ENCODE measurements at regions not wholly inside any gene's neighbourhood (a gene's known extent, or its start where the extent isn't known, plus 50 kb on each side); places are given as distances from the start of the nearest gene placed in this dataset.
"Not testable (repeated sequence)": the region's sequence is repeated elsewhere in the genome, so short reads cannot be mapped to it uniquely, and the experiment has no call there.

GRCh38 chr11:57885298-57886050 lies 123.9 kb downstream of the CTNND1 start:
- Histone ChIP-seq H3K27me3 (ENCODE audit: control insufficient read depth, insufficient read depth, low read length) (no peaks in the 10 kb centered on the region), H3K4me3 (ENCODE audit: low read depth, low read length) (no peak overlapping the region), H3K36me3 (ENCODE audit: control insufficient read depth, insufficient read depth, low read length) (no peaks in the 10 kb centered on the region)
- no peak for TF ChIP-seq CTCF (IDR thresholded peaks at IDR 0.05; ENCODE audit: insufficient read depth, low read length, poor library complexity, severe bottlenecking)
- DNase-seq (ENCODE audit: low read depth): no peak

- DNase-seq (ENCODE audit: low read depth): no peak
- Histone ChIP-seq H3K27me3 (ENCODE audit: control insufficient read depth, insufficient read depth, low read length) (no peaks in the 10 kb centered on the region), H3K4me3 (ENCODE audit: low read depth, low read length) (no peak overlapping the region), H3K36me3 (ENCODE audit: control insufficient read depth, insufficient read depth, low read length) (no peaks in the 10 kb centered on the region)
- no peak for TF ChIP-seq CTCF (IDR thresholded peaks at IDR 0.05; ENCODE audit: insufficient read depth, low read length, poor library complexity, severe bottlenecking)
Measured at GRCh38 chr11:57888386-57888785, 126.8 kb downstream of the CTNND1 start.

- Histone ChIP-seq H3K4me3 (ENCODE audit: low read depth, low read length) (no peak overlapping the region), H3K27me3 (ENCODE audit: control insufficient read depth, insufficient read depth, low read length) (no peaks in the 10 kb centered on the region), H3K36me3 (ENCODE audit: control insufficient read depth, insufficient read depth, low read length) (no peaks in the 10 kb centered on the region)
- no peak for TF ChIP-seq CTCF (IDR thresholded peaks at IDR 0.05; ENCODE audit: insufficient read depth, low read length, poor library complexity, severe bottlenecking)
- DNase-seq (ENCODE audit: low read depth): no peak
Measured at GRCh38 chr11:57890521-57890920, 128.9 kb downstream of the CTNND1 start.

- H3K4me3 ChIP-seq (ENCODE audit: low read depth, low read length); H3K36me3 ChIP-seq (ENCODE audit: control insufficient read depth, insufficient read depth, low read length); DNase-seq (ENCODE audit: low read depth); H3K27me3 ChIP-seq (ENCODE audit: control insufficient read depth, insufficient read depth, low read length): not testable (repeated sequence)
Measured at GRCh38 chr11:57893200-57893599, 130.5 kb upstream of the OR9Q1 start.

- no peaks in the 10 kb centered on the region for H3K36me3 ChIP-seq (ENCODE audit: control insufficient read depth, insufficient read depth, low read length)
- TF ChIP-seq CTCF (IDR thresholded peaks at IDR 0.05; ENCODE audit: insufficient read depth, low read length, poor library complexity, severe bottlenecking): no peak
- no peaks in the 10 kb centered on the region for H3K27me3 ChIP-seq (ENCODE audit: control insufficient read depth, insufficient read depth, low read length)
- H3K4me3 ChIP-seq (ENCODE audit: low read depth, low read length): no peak overlapping the region
- no peak for DNase-seq (ENCODE audit: low read depth)
Measured at GRCh38 chr11:57896361-57897145, 127.1 kb upstream of the OR9Q1 start.

GRCh38 chr11:57899378-57899777 lies 124.3 kb upstream of the OR9Q1 start:
- no peak for DNase-seq (ENCODE audit: low read depth)

More at GRCh38 chr11:57899378-57899777, 124.3 kb upstream of the OR9Q1 start:
- Histone ChIP-seq H3K27me3 (ENCODE audit: control insufficient read depth, insufficient read depth, low read length) (no peaks in the 10 kb centered on the region), H3K36me3 (ENCODE audit: control insufficient read depth, insufficient read depth, low read length) (no peaks in the 10 kb centered on the region), H3K4me3 (ENCODE audit: low read depth, low read length) (no peak overlapping the region)
- TF ChIP-seq CTCF (IDR thresholded peaks at IDR 0.05; ENCODE audit: insufficient read depth, low read length, poor library complexity, severe bottlenecking): no peak
